ENCODE measurements at regions not wholly inside any gene's neighbourhood (a gene's known extent, or its start where the extent isn't known, plus 50 kb on each side); places are given as distances from the start of the nearest gene placed in this dataset.

DNA sequence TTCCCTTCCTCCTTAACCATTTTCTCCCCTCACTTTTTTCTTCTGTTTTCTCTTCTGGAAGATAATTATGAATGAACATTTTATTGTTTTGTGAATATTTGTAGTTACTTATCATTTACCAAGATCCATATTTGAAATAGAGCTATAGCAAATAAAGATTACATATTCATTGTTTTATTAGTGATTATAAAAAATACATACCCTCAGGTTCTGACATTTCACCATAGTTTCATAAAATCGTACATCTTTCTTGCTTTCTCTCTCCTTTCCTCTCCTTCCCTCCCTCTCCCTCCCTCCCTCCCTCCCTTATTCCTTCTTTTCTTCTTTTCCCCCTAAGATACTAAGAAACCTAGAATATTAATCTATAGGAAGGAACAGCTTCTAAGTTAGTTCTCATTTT, 410.9 kb upstream of the GOLIM4 start:
- H3K4me1 ChIP-seq (ENCODE audit: control insufficient read depth, insufficient read depth, low read length), result no peaks in the 10 kb centered on the region

GRCh38 chr3:168501570-168501969, 405.8 kb upstream of the GOLIM4 start:
- Histone ChIP-seq H3K27me3 (ENCODE audit: control insufficient read depth, insufficient read depth, low read length) (no peaks in the 10 kb centered on the region), H3K4me1 (ENCODE audit: control insufficient read depth, insufficient read depth, low read length) (no peaks in the 10 kb centered on the region), H3K9me3 (ENCODE audit: control insufficient read depth, low read length) (no peaks in the 10 kb centered on the region), H3K36me3 (ENCODE audit: control insufficient read depth, insufficient read depth, low read length) (no peaks in the 10 kb centered on the region), H3K9ac (ENCODE audit: low read length) (no peak overlapping the region), H3K4me3 (ENCODE audit: low read length) (no peak overlapping the region)

More for the DNA sequence above, 410.9 kb upstream of the GOLIM4 start:
- Histone ChIP-seq H3K9ac (ENCODE audit: low read length) (no peak overlapping the region), H3K36me3 (ENCODE audit: control insufficient read depth, insufficient read depth, low read length) (no peaks in the 10 kb centered on the region), H3K4me3 (ENCODE audit: low read length) (no peak overlapping the region), H3K27me3 (ENCODE audit: control insufficient read depth, insufficient read depth, low read length) (no peaks in the 10 kb centered on the region), H3K9me3 (ENCODE audit: control insufficient read depth, low read length) (no peaks in the 10 kb centered on the region)

DNA sequence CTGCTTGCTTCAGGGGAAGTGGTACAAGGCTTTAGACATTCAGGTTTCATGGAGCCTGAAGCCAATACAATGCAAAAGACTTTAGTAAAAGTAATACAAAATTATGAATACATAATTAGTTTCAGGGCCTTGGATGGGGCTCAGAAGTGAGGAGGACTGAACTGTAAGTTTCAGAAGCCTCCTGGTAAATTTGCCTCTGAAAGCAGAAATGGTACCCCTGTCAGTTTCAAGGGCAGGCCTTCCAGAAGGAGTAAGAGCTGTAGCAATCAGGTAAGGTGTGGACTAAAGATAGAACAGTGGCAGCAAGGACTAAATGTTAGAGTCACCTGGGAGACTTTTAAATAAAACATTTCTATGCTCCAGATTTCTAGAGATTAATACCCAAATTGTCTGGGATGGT, 402.5 kb upstream of the GOLIM4 start:
- H3K9me3 ChIP-seq (ENCODE audit: control insufficient read depth, low read length), result no peaks in the 10 kb centered on the region
- H3K36me3 ChIP-seq (ENCODE audit: control insufficient read depth, insufficient read depth, low read length), result no peaks in the 10 kb centered on the region
- H3K9ac ChIP-seq (ENCODE audit: low read length), result no peak overlapping the region
- no peak overlapping the region for H3K4me3 ChIP-seq (ENCODE audit: low read length)
- H3K27me3 ChIP-seq (ENCODE audit: control insufficient read depth, insufficient read depth, low read length), result no peaks in the 10 kb centered on the region
- no peaks in the 10 kb centered on the region for H3K4me1 ChIP-seq (ENCODE audit: control insufficient read depth, insufficient read depth, low read length)

DNA sequence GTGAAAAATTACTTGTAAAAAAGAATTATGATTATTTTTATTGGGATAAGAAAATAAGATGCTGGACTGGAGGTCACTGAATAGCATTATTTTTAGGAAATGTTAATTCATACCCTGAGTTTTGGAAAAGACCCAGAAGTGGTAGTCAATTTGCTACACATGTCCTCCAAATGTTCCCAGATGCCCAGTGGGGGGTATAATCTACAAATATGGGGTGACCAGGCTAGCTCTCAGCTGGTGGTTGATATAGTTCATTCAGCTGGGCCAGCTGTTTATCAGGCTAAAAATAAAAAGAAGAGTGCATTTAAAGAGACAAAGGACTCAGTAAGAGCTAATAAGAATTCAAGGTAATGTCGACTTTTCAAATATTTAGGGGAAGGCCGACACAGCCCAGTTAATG, 402.0 kb upstream of the GOLIM4 start:
- no peak overlapping the region for H3K9ac ChIP-seq (ENCODE audit: low read length)
- H3K36me3 ChIP-seq (ENCODE audit: control insufficient read depth, insufficient read depth, low read length), result no peaks in the 10 kb centered on the region
- H3K27me3 ChIP-seq (ENCODE audit: control insufficient read depth, insufficient read depth, low read length), result no peaks in the 10 kb centered on the region
- no peak overlapping the region for H3K4me3 ChIP-seq (ENCODE audit: low read length)
- H3K9me3 ChIP-seq (ENCODE audit: control insufficient read depth, low read length), result no peaks in the 10 kb centered on the region
- no peaks in the 10 kb centered on the region for H3K4me1 ChIP-seq (ENCODE audit: control insufficient read depth, insufficient read depth, low read length)

- Histone ChIP-seq H3K4me1 (ENCODE audit: control insufficient read depth, insufficient read depth, low read length) (no peaks in the 10 kb centered on the region), H3K9me3 (ENCODE audit: control insufficient read depth, low read length) (no peaks in the 10 kb centered on the region), H3K9ac (ENCODE audit: low read length) (no peak overlapping the region), H3K27me3 (ENCODE audit: control insufficient read depth, insufficient read depth, low read length) (no peaks in the 10 kb centered on the region), H3K4me3 (ENCODE audit: low read length) (no peak overlapping the region), H3K36me3 (ENCODE audit: control insufficient read depth, insufficient read depth, low read length) (no peaks in the 10 kb centered on the region)
These were observed 401.5 kb upstream of the GOLIM4 start for GRCh38 chr3:168497183-168497582.

GRCh38 chr3:168495932-168496331, 400.2 kb upstream of the GOLIM4 start:
- no peaks in the 10 kb centered on the region for H3K9me3 ChIP-seq (ENCODE audit: control insufficient read depth, low read length)
- no peaks in the 10 kb centered on the region for H3K27me3 ChIP-seq (ENCODE audit: control insufficient read depth, insufficient read depth, low read length)
- H3K36me3 ChIP-seq (ENCODE audit: control insufficient read depth, insufficient read depth, low read length), result no peaks in the 10 kb centered on the region
- no peak overlapping the region for H3K9ac ChIP-seq (ENCODE audit: low read length)
- H3K4me3 ChIP-seq (ENCODE audit: low read length), result no peak overlapping the region
- H3K4me1 ChIP-seq (ENCODE audit: control insufficient read depth, insufficient read depth, low read length), result no peaks in the 10 kb centered on the region

- H3K27me3 ChIP-seq (ENCODE audit: control insufficient read depth, insufficient read depth, low read length), result no peaks in the 10 kb centered on the region
- no peaks in the 10 kb centered on the region for H3K9me3 ChIP-seq (ENCODE audit: control insufficient read depth, low read length)
- no peak overlapping the region for H3K9ac ChIP-seq (ENCODE audit: low read length)
- H3K4me3 ChIP-seq (ENCODE audit: low read length), result no peak overlapping the region
- H3K4me1 ChIP-seq (ENCODE audit: control insufficient read depth, insufficient read depth, low read length), result no peaks in the 10 kb centered on the region
- no peaks in the 10 kb centered on the region for H3K36me3 ChIP-seq (ENCODE audit: control insufficient read depth, insufficient read depth, low read length)
These were observed 399.5 kb upstream of the GOLIM4 start for GRCh38 chr3:168495270-168495669.

DNA sequence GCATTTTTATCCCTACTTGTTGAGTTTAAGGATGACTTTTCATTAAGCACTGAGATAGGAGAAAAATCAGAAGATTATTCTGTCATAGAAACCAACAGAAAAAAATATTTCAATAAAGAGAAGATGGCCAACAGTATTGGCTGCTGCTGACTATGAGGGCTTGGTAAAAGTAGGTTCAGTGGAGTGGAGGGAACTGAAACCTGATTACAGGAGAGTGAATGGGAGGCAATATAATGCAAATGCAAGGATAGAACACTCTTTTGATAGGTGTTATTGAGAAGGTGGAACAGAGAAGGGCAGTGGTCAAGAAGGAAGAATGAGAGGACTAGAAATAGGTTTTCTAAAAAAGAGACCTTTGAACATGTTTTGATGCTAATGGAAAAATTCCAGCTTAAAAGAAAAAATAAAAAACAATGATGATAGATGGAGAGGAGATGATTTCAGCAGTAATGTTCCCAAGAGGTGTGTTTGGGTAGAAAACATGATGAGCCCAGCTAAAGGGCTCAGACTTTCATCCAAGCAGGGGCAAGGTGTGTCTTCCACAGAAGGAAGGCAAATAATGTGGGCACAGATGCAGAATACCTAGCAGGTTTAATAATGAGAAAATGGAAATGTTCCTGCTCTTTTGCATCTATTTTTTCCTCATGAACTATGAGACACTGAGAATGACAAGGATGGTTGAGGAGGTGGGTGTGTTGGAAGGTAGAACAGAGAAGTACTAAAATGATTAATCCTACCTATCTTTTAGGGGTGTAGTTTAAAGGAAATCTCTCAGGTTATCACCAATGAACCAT, 397.9 kb upstream of the GOLIM4 start:
- Histone ChIP-seq H3K9ac (ENCODE audit: low read length) (no peak overlapping the region), H3K36me3 (ENCODE audit: control insufficient read depth, insufficient read depth, low read length) (no peaks in the 10 kb centered on the region), H3K27me3 (ENCODE audit: control insufficient read depth, insufficient read depth, low read length) (no peaks in the 10 kb centered on the region), H3K4me3 (ENCODE audit: low read length) (no peak overlapping the region), H3K9me3 (ENCODE audit: control insufficient read depth, low read length) (no peaks in the 10 kb centered on the region), H3K4me1 (ENCODE audit: control insufficient read depth, insufficient read depth, low read length) (no peaks in the 10 kb centered on the region)

GRCh38 chr3:168490981-168491380, 395.3 kb upstream of the GOLIM4 start:
- no peaks in the 10 kb centered on the region for H3K4me1 ChIP-seq (ENCODE audit: control insufficient read depth, insufficient read depth, low read length)
- no peak overlapping the region for H3K9ac ChIP-seq (ENCODE audit: low read length)
- no peaks in the 10 kb centered on the region for H3K9me3 ChIP-seq (ENCODE audit: control insufficient read depth, low read length)
- no peaks in the 10 kb centered on the region for H3K36me3 ChIP-seq (ENCODE audit: control insufficient read depth, insufficient read depth, low read length)
- H3K27me3 ChIP-seq (ENCODE audit: control insufficient read depth, insufficient read depth, low read length), result no peaks in the 10 kb centered on the region
- H3K4me3 ChIP-seq (ENCODE audit: low read length), result no peak overlapping the region

DNA sequence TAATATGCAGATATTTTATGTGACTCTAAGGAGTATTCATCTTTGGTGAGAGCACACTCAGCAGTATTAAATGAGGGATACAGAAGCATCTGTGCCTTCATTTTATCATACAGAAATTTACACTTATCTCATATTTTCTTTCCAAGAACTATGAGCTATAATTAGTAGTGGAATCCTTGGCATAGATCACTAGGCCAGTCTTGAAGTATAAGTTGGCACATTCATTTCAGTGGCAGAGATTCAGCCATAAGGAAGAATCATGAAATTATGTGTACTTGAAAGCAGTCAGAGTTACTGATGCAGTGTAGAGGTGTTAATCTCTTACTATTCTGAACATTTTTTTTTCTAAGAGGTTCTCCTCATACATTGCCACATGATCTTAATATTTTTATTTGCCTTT, 393.6 kb upstream of the GOLIM4 start:
- Histone ChIP-seq H3K4me3 (ENCODE audit: low read length) (no peak overlapping the region), H3K4me1 (ENCODE audit: control insufficient read depth, insufficient read depth, low read length) (no peaks in the 10 kb centered on the region), H3K9ac (ENCODE audit: low read length) (no peak overlapping the region), H3K9me3 (ENCODE audit: control insufficient read depth, low read length) (no peaks in the 10 kb centered on the region), H3K27me3 (ENCODE audit: control insufficient read depth, insufficient read depth, low read length) (no peaks in the 10 kb centered on the region), H3K36me3 (ENCODE audit: control insufficient read depth, insufficient read depth, low read length) (no peaks in the 10 kb centered on the region)

DNA sequence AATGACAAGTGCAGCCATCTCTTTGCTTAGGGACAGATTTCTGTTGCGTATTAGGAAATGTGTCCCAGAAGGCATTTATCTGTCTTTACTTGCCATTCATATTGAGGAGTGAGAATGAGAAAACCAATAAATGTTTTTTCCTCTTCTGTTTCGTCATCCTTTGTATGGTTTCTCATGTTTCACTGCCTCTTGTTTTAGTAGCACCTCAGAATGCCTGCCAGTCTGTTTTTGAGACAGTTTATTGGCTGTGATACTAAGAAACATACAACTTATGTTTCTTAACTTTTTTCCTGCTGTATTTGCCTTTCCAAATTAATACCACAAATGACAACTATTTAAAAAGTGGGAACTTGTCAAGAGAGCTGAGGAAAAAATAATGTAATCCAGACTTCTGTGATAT, 390.2 kb upstream of the GOLIM4 start:
- Histone ChIP-seq H3K9me3 (ENCODE audit: control insufficient read depth, low read length) (no peaks in the 10 kb centered on the region), H3K36me3 (ENCODE audit: control insufficient read depth, insufficient read depth, low read length) (no peaks in the 10 kb centered on the region), H3K4me1 (ENCODE audit: control insufficient read depth, insufficient read depth, low read length) (no peaks in the 10 kb centered on the region), H3K4me3 (ENCODE audit: low read length) (no peak overlapping the region), H3K27me3 (ENCODE audit: control insufficient read depth, insufficient read depth, low read length) (no peaks in the 10 kb centered on the region), H3K9ac (ENCODE audit: low read length) (no peak overlapping the region)

DNA sequence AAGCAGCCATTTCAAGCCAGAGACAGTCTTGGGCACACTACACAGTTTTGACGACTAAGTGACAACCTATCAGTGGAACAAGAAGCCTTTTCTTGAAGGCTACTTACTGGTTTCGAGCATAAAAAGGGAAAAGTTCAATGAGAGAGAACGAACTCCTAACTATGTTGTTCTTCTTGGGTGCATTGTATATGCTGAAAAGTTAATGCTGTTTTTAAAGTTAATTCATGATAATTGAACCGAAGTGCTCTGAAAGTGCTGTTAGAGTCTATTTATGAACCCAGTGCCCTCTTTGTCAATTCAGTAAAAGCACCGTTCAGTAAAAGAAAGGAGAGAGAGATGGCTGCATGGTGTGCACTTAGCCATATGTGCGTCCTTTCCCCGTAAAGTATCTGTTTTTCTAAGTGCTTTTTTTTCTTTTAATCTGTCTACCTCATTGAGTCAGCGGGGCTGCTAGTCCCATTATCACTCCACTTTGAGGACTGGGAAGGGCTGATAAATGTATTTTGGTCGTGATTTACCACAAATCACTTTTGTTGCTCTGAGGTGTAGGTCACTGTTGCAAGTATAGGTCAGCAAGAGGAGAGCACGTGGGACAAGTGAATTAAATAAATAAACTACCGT, 380.7 kb upstream of the GOLIM4 start:
- no peaks in the 10 kb centered on the region for H3K9me3 ChIP-seq (ENCODE audit: control insufficient read depth, low read length)
- no peak overlapping the region for H3K4me3 ChIP-seq (ENCODE audit: low read length)
- H3K9ac ChIP-seq (ENCODE audit: low read length), result no peak overlapping the region
- H3K27me3 ChIP-seq (ENCODE audit: control insufficient read depth, insufficient read depth, low read length), result no peaks in the 10 kb centered on the region
- H3K4me1 ChIP-seq (ENCODE audit: control insufficient read depth, insufficient read depth, low read length), result no peaks in the 10 kb centered on the region
- no peaks in the 10 kb centered on the region for H3K36me3 ChIP-seq (ENCODE audit: control insufficient read depth, insufficient read depth, low read length)
